ENCODE measurements at regions not wholly inside any gene's neighbourhood (a gene's known extent, or its start where the extent isn't known, plus 50 kb on each side); places are given as distances from the start of the nearest gene placed in this dataset.

DNA sequence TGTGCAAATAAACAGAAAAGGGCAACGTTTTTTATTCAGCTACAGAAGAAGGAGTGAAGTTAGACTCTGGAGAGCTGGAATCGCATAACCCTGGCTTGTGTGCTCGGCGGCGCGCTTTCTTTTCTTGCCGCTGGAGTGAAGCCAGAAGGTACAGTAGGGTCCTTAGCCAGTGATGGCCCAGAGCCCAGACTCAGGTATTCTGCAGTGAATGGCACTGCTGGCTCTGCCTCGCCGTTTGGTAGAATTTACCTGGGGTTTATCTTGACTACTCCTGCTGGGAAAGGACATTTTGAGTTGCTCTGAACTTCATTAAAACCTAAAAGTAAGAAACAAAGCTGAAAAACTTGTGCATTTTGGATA lies 56.9 kb upstream of the TIAM2 start:
- TF ChIP-seq CTCF (IDR thresholded peaks at IDR 0.05; ENCODE audit: insufficient read depth, low read length, poor library complexity, severe bottlenecking) (no peak), EZH2phosphoT487 (conservative IDR thresholded peaks at IDR 0.05; ENCODE audit: low read length) (no peak)
